ENCODE measurements at regions not wholly inside any gene's neighbourhood (a gene's known extent, or its start where the extent isn't known, plus 50 kb on each side); places are given as distances from the start of the nearest gene placed in this dataset.

GRCh38 chrX:16518131-16518530, 131.8 kb upstream of the S100G start:
- DNase-seq (ENCODE audit: insufficient read length) (no peak), FAIRE-seq (no peak)
- TF ChIP-seq POLR2AphosphoS5 (IDR thresholded peaks at IDR 0.05; ENCODE audit: low read depth, low read length) (no peak), TAF1 (IDR thresholded peaks at IDR 0.05; ENCODE audit: borderline replicate concordance, low read depth, low read length) (no peak), POLR2A (IDR thresholded peaks at IDR 0.05; ENCODE audit: low read depth, low read length) (no peak)

GRCh38 chrX:16524316-16524715, 125.6 kb upstream of the S100G start:
- TF ChIP-seq POLR2A (IDR thresholded peaks at IDR 0.05; ENCODE audit: low read depth, low read length) = no peak
- no peak for TF ChIP-seq POLR2AphosphoS5 (IDR thresholded peaks at IDR 0.05; ENCODE audit: low read depth, low read length)
- FAIRE-seq (no peak), DNase-seq (ENCODE audit: insufficient read length) (no peak)

- DNase-seq (ENCODE audit: insufficient read length) (no peak), FAIRE-seq (no peak)
- no peak for TF ChIP-seq POLR2A (IDR thresholded peaks at IDR 0.05; ENCODE audit: low read depth, low read length)
- TF ChIP-seq TAF1 (IDR thresholded peaks at IDR 0.05; ENCODE audit: borderline replicate concordance, low read depth, low read length) = no peak
- TF ChIP-seq POLR2AphosphoS5 (IDR thresholded peaks at IDR 0.05; ENCODE audit: low read depth, low read length) = no peak
Observed at GRCh38 chrX:16526003-16526402, 124.0 kb upstream of the S100G start.

DNA sequence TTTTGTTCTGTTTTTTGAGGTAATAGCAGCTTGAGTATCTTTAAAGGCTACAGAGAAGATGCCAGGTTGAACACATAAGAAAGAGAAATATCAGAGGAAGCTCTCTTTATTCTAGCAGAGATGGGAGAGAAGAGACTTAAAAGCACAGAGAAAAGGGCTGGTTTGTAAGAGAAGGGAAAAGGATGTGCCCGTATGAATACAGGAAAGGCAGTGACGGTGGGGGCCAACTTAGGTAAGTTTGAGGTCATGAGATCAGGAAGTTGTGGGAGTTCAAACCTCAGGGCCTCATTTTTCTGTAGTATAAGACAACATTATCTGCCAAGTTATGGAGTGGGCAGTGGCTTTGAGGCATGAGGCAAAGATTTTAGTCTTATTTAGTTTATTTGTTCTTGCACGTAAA, 121.3 kb upstream of the S100G start:
- DNase-seq (ENCODE audit: insufficient read length) (no peak), FAIRE-seq (no peak)
- TF ChIP-seq TAF1 (IDR thresholded peaks at IDR 0.05; ENCODE audit: borderline replicate concordance, low read depth, low read length) = no peak
- no peak for TF ChIP-seq POLR2AphosphoS5 (IDR thresholded peaks at IDR 0.05; ENCODE audit: low read depth, low read length)
- TF ChIP-seq POLR2A (IDR thresholded peaks at IDR 0.05; ENCODE audit: low read depth, low read length) = no peak
